ENCODE measurements at regions not wholly inside any gene's neighbourhood (a gene's known extent, or its start where the extent isn't known, plus 50 kb on each side); places are given as distances from the start of the nearest gene placed in this dataset.

DNA sequence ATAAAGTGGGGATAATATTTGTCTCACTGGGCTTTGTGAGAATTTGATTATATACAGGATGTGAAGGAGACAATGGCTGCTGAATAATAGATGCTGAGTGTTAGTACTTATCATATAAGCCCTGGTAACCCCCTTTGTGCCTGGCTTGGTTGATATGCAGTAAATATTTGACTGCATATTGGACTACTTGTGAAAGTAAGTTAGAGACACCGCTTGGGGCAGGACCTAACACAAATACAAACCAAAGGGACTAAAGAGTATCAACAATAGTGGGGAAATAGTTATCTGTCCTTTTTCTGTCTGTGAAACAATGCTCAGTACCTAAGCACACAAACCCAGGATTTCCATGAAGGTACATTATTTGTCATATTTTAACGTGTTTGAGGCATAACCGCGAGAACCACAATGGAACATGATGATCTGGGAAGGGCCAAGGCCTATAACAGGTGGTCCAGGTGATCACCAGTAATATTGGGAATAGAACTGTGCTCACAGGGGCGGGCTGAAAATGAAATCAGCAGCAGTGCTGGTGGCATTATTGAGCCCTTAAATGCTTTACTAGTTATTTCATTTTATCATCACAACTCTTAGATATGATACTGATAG, 138.2 kb upstream of the SMARCA2 start:
- Mint-ChIP-seq H3K4me3 (no peak overlapping the region), H3K9me3 (peaks cover 0 to 1% (median 0%) of the 10 kb centered on the region in 7 donors), H3K36me3 (no peaks in the 10 kb centered on the region), H3K27ac (no peak overlapping the region), H3K4me1 (no peaks in the 10 kb centered on the region), H3K27me3 (ENCODE audit: low read depth in 3 of 3) (peaks cover 0 to 4% (median 3%) of the 10 kb centered on the region in 3 donors)
- Histone ChIP-seq H4K20me1 (ENCODE audit: insufficient read depth, low read length) (no peaks in the 10 kb centered on the region), H3K27ac (ENCODE audit: low read depth in 1 of 2, low read length in 2 of 2) (no peak overlapping the region), H3K36me3 (replicated peaks in 1 of 2; ENCODE audit: control insufficient read depth in 1 of 2, insufficient read depth in 2 of 2, low read length in 2 of 2) (no peaks in the 10 kb centered on the region), H3K9me3 (replicated peaks in 1 of 2; ENCODE audit: control insufficient read depth in 1 of 2, insufficient read depth in 1 of 2, low read length in 2 of 2) (no peaks in the 10 kb centered on the region), H2AFZ (ENCODE audit: insufficient read depth, low read depth, low read length, poor library complexity, severe bottlenecking) (no peak overlapping the region), H3K79me2 (ENCODE audit: insufficient read depth, low read length) (no peaks in the 10 kb centered on the region), H3K4me3 (replicated peaks in 1 of 3; ENCODE audit: low read depth in 2 of 3, low read length in 3 of 3) (no peak overlapping the region), H3K4me2 (replicated peaks; ENCODE audit: extremely low read depth, low read length, poor library complexity, severe bottlenecking) (no peak overlapping the region), H3K27me3 (ENCODE audit: control insufficient read depth in 2 of 2, insufficient read depth in 2 of 2, low read length in 2 of 2) (no peaks in the 10 kb centered on the region), H3K4me1 (ENCODE audit: control insufficient read depth in 1 of 2, insufficient read depth in 2 of 2, low read length in 2 of 2) (no peaks in the 10 kb centered on the region), H3K9ac (ENCODE audit: insufficient read depth, low read length, poor library complexity, severe bottlenecking) (no peak overlapping the region)
- 80% methylated on average over 1 of the region's 5 CpGs for WGBS (ENCODE audit: insufficient coverage)
- TF ChIP-seq CTCF (IDR thresholded peaks at IDR 0.05): no peak
- intact Hi-C loops (cut with micrococcal nuclease): no loop called here
- no peak for DNase-seq

- Mint-ChIP-seq H3K27ac (no peak overlapping the region), H3K27me3 (ENCODE audit: low read depth in 3 of 3) (peaks cover 0 to 3% (median 3%) of the 10 kb centered on the region in 3 donors), H3K4me1 (no peaks in the 10 kb centered on the region), H3K4me3 (no peak overlapping the region), H3K9me3 (peaks cover 0 to 1% (median 0%) of the 10 kb centered on the region in 7 donors), H3K36me3 (no peaks in the 10 kb centered on the region)
- H3K27ac ChIP-seq (ENCODE audit: low read depth in 1 of 2, low read length in 2 of 2): no peak overlapping the region
- no peak overlapping the region for H2AFZ ChIP-seq (ENCODE audit: insufficient read depth, low read depth, low read length, poor library complexity, severe bottlenecking)
- no peak for TF ChIP-seq CTCF (IDR thresholded peaks at IDR 0.05)
- intact Hi-C loops (cut with micrococcal nuclease): no loop called here
- H3K9me3 ChIP-seq (replicated peaks in 1 of 2; ENCODE audit: control insufficient read depth in 1 of 2, insufficient read depth in 1 of 2, low read length in 2 of 2): no peaks in the 10 kb centered on the region
- no CpG with 5 or more reads among the region's 4 CpGs for WGBS (ENCODE audit: insufficient coverage)
- H3K4me3 ChIP-seq (replicated peaks in 1 of 3; ENCODE audit: low read depth in 2 of 3, low read length in 3 of 3): no peak overlapping the region
- no peaks in the 10 kb centered on the region for H4K20me1 ChIP-seq (ENCODE audit: insufficient read depth, low read length)
- no peaks in the 10 kb centered on the region for H3K4me1 ChIP-seq (ENCODE audit: control insufficient read depth in 1 of 2, insufficient read depth in 2 of 2, low read length in 2 of 2)
- no peaks in the 10 kb centered on the region for H3K36me3 ChIP-seq (replicated peaks in 1 of 2; ENCODE audit: control insufficient read depth in 1 of 2, insufficient read depth in 2 of 2, low read length in 2 of 2)
- no peak for DNase-seq
- H3K4me2 ChIP-seq (replicated peaks; ENCODE audit: extremely low read depth, low read length, poor library complexity, severe bottlenecking): no peak overlapping the region
- no peaks in the 10 kb centered on the region for H3K79me2 ChIP-seq (ENCODE audit: insufficient read depth, low read length)
- H3K27me3 ChIP-seq (ENCODE audit: control insufficient read depth in 2 of 2, insufficient read depth in 2 of 2, low read length in 2 of 2): no peaks in the 10 kb centered on the region
- H3K9ac ChIP-seq (ENCODE audit: insufficient read depth, low read length, poor library complexity, severe bottlenecking): no peak overlapping the region
These were observed 137.2 kb upstream of the SMARCA2 start for GRCh38 chr9:1877951-1878350.

Data from CD14-positive monocyte (primary cell).